Mesodermal cell (in vitro differentiated cells): ENCODE measurements at regions not wholly inside any gene's neighbourhood (a gene's known extent, or its start where the extent isn't known, plus 50 kb on each side); places are given as distances from the start of the nearest gene placed in this dataset.

ENCODE experiments used
- H3K27ac ChIP-seq: 2 replicates; pipeline ENCODE4 v1.7.0; 2013; ENCODE audit warnings: mild to moderate bottlenecking, low read depth, low read length, moderate library complexity; ENCODE audit not compliant: severe bottlenecking
- H3K36me3 ChIP-seq: 2 replicates; pipeline ENCODE4 v1.7.1; 2013; ENCODE audit warnings: mild to moderate bottlenecking, low read length, moderate library complexity; ENCODE audit not compliant: control insufficient read depth, insufficient read depth
- H3K4me1 ChIP-seq: one replicate; pipeline ENCODE4 v1.7.1; 2013; ENCODE audit warnings: mild to moderate bottlenecking, low read length; ENCODE audit not compliant: insufficient read depth, control insufficient read depth, poor library complexity, severe bottlenecking
- H3K4me3 ChIP-seq: 2 replicates; pipeline ENCODE4 v1.7.0; 2013; ENCODE audit warnings: low read length, control low read depth, mild to moderate bottlenecking; ENCODE audit not compliant: insufficient read depth, poor library complexity, severe bottlenecking; ENCODE audit errors: extremely low read depth
- H3K9me3 ChIP-seq: 2 replicates; pipeline ENCODE4 v1.7.1; 2013; ENCODE audit warnings: mild to moderate bottlenecking, low read length, moderate library complexity; ENCODE audit not compliant: control insufficient read depth
- WGBS, 2 experiments: methylation state at CpG; one replicate each; pipeline ENCODE4 v1.1.5; 2013; ENCODE audit warnings: missing lambda C conversion rate in 2 of 2; ENCODE audit not compliant: insufficient coverage in 2 of 2; 5-methylcytosine and 5-hydroxymethylcytosine counted together

- Histone ChIP-seq H3K9me3 (peaks cover 13% of the 10 kb centered on the region), H3K36me3 (no peaks in the 10 kb centered on the region), H3K4me1 (no peaks in the 10 kb centered on the region), H3K4me3 (no peak overlapping the region), H3K27ac (no peak overlapping the region)
- 90 to 100% methylated on average over 1 to 2 of the region's 5 CpGs for WGBS, 2 experiments
Measured at GRCh38 chr3:7793786-7794185, 707.8 kb upstream of the LMCD1 start.

GRCh38 chr3:7798276-7798675 is 703.3 kb upstream of the LMCD1 start:
- H3K4me1 ChIP-seq, result no peaks in the 10 kb centered on the region
- no peak overlapping the region for H3K27ac ChIP-seq
- 93 to 100% methylated on average over 1 to 3 of the region's 4 CpGs for WGBS, 2 experiments
- H3K36me3 ChIP-seq, result no peaks in the 10 kb centered on the region
- no peaks in the 10 kb centered on the region for H3K9me3 ChIP-seq
- no peak overlapping the region for H3K4me3 ChIP-seq

GRCh38 chr3:7800006-7800780 is 701.4 kb upstream of the LMCD1 start:
- Histone ChIP-seq H3K27ac (no peak overlapping the region), H3K4me3 (no peak overlapping the region), H3K4me1 (no peaks in the 10 kb centered on the region), H3K36me3 (no peaks in the 10 kb centered on the region), H3K9me3 (no peaks in the 10 kb centered on the region)
- WGBS, 2 experiments, result 60% methylated on average over 2 of the region's 4 CpGs; no CpG with 5 or more reads in 1 of the 2 experiments

- WGBS, 2 experiments, result 80% methylated on average over 1 of the region's 3 CpGs; no CpG with 5 or more reads in 1 of the 2 experiments
- no peaks in the 10 kb centered on the region for H3K36me3 ChIP-seq
- no peak overlapping the region for H3K4me3 ChIP-seq
- H3K4me1 ChIP-seq, result no peaks in the 10 kb centered on the region
- H3K27ac ChIP-seq, result no peak overlapping the region
- H3K9me3 ChIP-seq, result no peaks in the 10 kb centered on the region
Measured at GRCh38 chr3:7812490-7812889, 689.1 kb upstream of the LMCD1 start.

GRCh38 chr3:7813365-7813764 is 688.3 kb upstream of the LMCD1 start:
- Histone ChIP-seq H3K9me3 (no peaks in the 10 kb centered on the region), H3K4me1 (no peaks in the 10 kb centered on the region), H3K27ac (no peak overlapping the region), H3K36me3 (no peaks in the 10 kb centered on the region), H3K4me3 (no peak overlapping the region)
- no CpG with 5 or more reads among the region's 1 CpG for WGBS, 2 experiments

- WGBS, 2 experiments, result 38 to 64% methylated on average over 2 to 3 of the region's 3 CpGs
- peaks cover 3% of the 10 kb centered on the region for H3K9me3 ChIP-seq
- H3K27ac ChIP-seq, result no peak overlapping the region
- H3K4me1 ChIP-seq, result no peaks in the 10 kb centered on the region
- no peak overlapping the region for H3K4me3 ChIP-seq
- no peaks in the 10 kb centered on the region for H3K36me3 ChIP-seq
Measured at GRCh38 chr3:7817239-7817638, 684.4 kb upstream of the LMCD1 start.

- Histone ChIP-seq H3K36me3 (no peaks in the 10 kb centered on the region), H3K27ac (no peak overlapping the region), H3K9me3 (peaks cover 12% of the 10 kb centered on the region), H3K4me1 (no peaks in the 10 kb centered on the region), H3K4me3 (no peak overlapping the region)
- WGBS, 2 experiments, result 100% methylated on average over 2 of the region's 2 CpGs; no CpG with 5 or more reads in 1 of the 2 experiments
Measured at GRCh38 chr3:7820969-7821368, 680.7 kb upstream of the LMCD1 start.

- Histone ChIP-seq H3K4me3 (no peak overlapping the region), H3K27ac (no peak overlapping the region), H3K36me3 (no peaks in the 10 kb centered on the region), H3K4me1 (no peaks in the 10 kb centered on the region), H3K9me3 (peaks cover 12% of the 10 kb centered on the region)
- WGBS, 2 experiments, result no CpG with 5 or more reads among the region's 1 CpG
Measured at GRCh38 chr3:7821858-7822257, 679.8 kb upstream of the LMCD1 start.

GRCh38 chr3:7841451-7841850 is 660.2 kb upstream of the LMCD1 start:
- Histone ChIP-seq H3K36me3 (no peaks in the 10 kb centered on the region), H3K4me3 (no peak overlapping the region), H3K9me3 (no peaks in the 10 kb centered on the region), H3K27ac (no peak overlapping the region), H3K4me1 (no peaks in the 10 kb centered on the region)
- no CpG with 5 or more reads among the region's 1 CpG for WGBS, 2 experiments

- Histone ChIP-seq H3K36me3 (no peaks in the 10 kb centered on the region), H3K4me3 (no peak overlapping the region), H3K9me3 (no peaks in the 10 kb centered on the region), H3K4me1 (peaks cover 3% of the 10 kb centered on the region), H3K27ac (no peak overlapping the region)
- WGBS, 2 experiments, result no CpG with 5 or more reads among the region's 1 CpG
Measured at GRCh38 chr3:7843441-7843840, 658.2 kb upstream of the LMCD1 start.

GRCh38 chr3:7847021-7847420 is 654.6 kb upstream of the LMCD1 start:
- Histone ChIP-seq H3K27ac (no peak overlapping the region), H3K4me1 (peaks cover 3% of the 10 kb centered on the region), H3K9me3 (no peaks in the 10 kb centered on the region), H3K36me3 (no peaks in the 10 kb centered on the region), H3K4me3 (no peak overlapping the region)
- no CpG with 5 or more reads among the region's 2 CpGs for WGBS, 2 experiments
